ENCODE measurements at regions not wholly inside any gene's neighbourhood (a gene's known extent, or its start where the extent isn't known, plus 50 kb on each side); places are given as distances from the start of the nearest gene placed in this dataset.

DNA sequence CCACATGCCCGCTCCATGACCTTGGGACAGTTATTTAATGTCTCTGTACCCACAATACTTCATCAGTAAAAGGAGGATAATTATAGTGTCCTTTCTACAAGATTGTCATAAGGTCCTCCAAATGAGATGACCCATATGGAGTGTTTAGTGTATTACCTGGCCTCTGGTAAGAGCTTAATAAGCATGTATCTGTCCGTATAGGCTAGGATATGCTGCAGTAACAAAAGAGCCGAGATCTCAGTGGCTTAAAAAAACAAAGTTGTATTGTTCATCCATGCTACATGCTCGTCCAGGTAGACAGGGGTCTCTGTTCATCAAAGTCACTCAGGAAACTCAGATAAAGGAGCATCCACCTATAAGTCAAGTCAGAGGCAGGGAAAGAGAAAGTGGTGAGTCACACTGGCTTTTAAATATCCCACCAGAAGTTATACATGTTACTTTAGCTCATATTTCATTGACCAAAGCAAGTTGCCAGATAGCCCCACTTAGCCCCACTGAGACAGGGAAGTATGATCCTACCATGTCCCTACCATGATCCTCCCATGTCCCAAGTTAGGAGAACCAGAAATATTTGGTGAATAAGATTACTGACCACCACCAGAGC, 53.0 kb upstream of the KAZN start:
- DNase-seq = no peak

DNA sequence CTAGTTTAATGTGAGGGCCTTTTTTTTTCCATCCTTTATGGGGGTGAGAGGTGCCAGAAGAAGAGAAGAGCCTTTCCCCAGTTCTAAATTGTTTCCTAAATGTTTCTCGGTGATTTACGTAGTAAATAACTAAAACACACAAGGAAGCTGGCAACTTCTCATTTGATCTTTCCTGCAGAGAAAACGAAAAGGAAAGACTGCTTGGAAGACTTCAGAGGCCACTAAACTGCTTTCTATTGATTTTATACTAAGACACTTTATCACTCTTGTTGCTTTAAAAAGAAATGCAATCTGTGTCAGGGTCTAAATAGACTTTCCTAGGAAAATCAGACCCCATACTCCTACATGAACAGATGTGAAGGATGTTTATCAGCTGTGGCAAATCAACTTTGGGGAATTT, 52.1 kb upstream of the KAZN start:
- no peak for DNase-seq
